ENCODE measurements at regions not wholly inside any gene's neighbourhood (a gene's known extent, or its start where the extent isn't known, plus 50 kb on each side); places are given as distances from the start of the nearest gene placed in this dataset.

DNA sequence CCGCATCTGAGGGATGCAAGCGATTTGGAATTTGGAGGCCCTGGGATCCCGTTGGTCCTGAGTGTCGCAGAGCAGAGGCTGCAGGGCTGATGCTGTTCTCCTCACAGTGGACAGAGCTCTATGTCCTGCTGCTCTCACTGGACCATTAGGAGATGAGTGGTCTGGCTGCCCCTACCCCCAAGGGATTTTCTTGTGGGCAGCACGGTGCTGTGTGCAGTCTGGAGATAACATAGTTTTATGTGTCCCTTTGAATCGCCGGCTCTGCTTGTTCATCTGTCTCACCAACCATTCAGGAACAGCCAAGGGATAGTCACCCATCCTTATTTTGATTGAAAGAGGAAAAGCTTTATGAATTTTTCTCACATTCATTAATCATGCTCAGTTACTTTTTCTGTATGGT lies 49.9 kb downstream of the CHRM3 start:
- Histone ChIP-seq H3K36me3 (ENCODE audit: control insufficient read depth, insufficient read depth, low read length) (no peaks in the 10 kb centered on the region), H3K27me3 (ENCODE audit: control insufficient read depth, insufficient read depth, low read length) (no peaks in the 10 kb centered on the region), H3K4me3 (ENCODE audit: low read depth, low read length) (no peak overlapping the region), H3K4me1 (ENCODE audit: control insufficient read depth, insufficient read depth, low read length) (no peaks in the 10 kb centered on the region), H3K27ac (ENCODE audit: low read depth, low read length) (no peak overlapping the region), H3K9me3 (ENCODE audit: control insufficient read depth, insufficient read depth, low read length) (no peaks in the 10 kb centered on the region)
- no peak for DNase-seq (ENCODE audit: low read depth in 4 of 6, low spot score in 6 of 6)
- 100% methylated on average over 5 of the region's 7 CpGs for WGBS (ENCODE audit: insufficient coverage)

DNA sequence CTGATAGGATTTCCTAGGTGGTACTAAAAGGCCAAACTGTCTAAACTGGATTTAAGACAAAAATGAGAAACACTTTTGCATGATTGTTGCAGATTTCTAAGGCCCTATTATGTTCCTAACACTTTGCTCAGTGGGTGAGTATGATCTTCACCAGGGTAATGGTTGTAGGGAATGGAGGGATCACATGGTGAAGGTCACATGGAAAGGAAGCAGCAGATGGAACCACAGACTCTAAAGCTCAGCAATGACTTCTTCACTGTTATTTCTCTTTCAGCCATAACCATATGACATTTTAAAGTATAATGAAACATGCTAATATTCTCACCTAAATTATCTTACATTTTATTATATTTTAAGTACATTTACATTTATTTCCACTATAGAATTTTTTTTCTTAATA lies 51.5 kb downstream of the CHRM3 start:
- Histone ChIP-seq H3K36me3 (ENCODE audit: control insufficient read depth, insufficient read depth, low read length) (no peaks in the 10 kb centered on the region), H3K9me3 (ENCODE audit: control insufficient read depth, insufficient read depth, low read length) (peaks cover 2% of the 10 kb centered on the region), H3K27me3 (ENCODE audit: control insufficient read depth, insufficient read depth, low read length) (no peaks in the 10 kb centered on the region), H3K4me1 (ENCODE audit: control insufficient read depth, insufficient read depth, low read length) (no peaks in the 10 kb centered on the region), H3K4me3 (ENCODE audit: low read depth, low read length) (no peak overlapping the region), H3K27ac (ENCODE audit: low read depth, low read length) (no peak overlapping the region)
- DNase-seq (ENCODE audit: low read depth in 4 of 6, low spot score in 6 of 6): no peak

DNA sequence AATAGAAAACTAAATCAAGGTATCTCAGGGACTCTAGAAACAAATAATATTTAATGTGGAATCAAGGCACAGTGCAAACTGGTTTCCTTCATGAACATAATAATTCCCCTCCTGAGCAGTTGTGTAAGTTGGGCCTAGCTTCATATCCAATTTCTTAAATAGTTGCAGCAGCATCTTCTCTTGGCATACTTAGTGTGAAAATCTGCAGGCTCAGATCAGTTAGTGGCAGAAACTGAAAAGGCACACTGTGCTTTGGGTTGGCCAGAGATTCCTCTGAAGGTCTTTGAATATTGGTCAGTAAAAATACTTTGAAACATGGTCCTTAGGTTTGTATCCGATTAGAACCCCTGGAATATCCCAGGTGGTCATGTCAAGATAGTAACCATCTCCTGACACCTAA lies 52.5 kb downstream of the CHRM3 start:
- DNase-seq (ENCODE audit: low read depth in 4 of 6, low spot score in 6 of 6): peak in 1 of 6 donors; percentile 30
- no peak overlapping the region for H3K4me3 ChIP-seq (ENCODE audit: low read depth, low read length)
- no peaks in the 10 kb centered on the region for H3K4me1 ChIP-seq (ENCODE audit: control insufficient read depth, insufficient read depth, low read length)
- H3K27ac ChIP-seq (ENCODE audit: low read depth, low read length): no peak overlapping the region
- no CpG with 5 or more reads among the region's 1 CpG for WGBS (ENCODE audit: insufficient coverage)
- H3K9me3 ChIP-seq (ENCODE audit: control insufficient read depth, insufficient read depth, low read length): peaks cover 2% of the 10 kb centered on the region
- no peaks in the 10 kb centered on the region for H3K36me3 ChIP-seq (ENCODE audit: control insufficient read depth, insufficient read depth, low read length)
- H3K27me3 ChIP-seq (ENCODE audit: control insufficient read depth, insufficient read depth, low read length): no peaks in the 10 kb centered on the region

DNA sequence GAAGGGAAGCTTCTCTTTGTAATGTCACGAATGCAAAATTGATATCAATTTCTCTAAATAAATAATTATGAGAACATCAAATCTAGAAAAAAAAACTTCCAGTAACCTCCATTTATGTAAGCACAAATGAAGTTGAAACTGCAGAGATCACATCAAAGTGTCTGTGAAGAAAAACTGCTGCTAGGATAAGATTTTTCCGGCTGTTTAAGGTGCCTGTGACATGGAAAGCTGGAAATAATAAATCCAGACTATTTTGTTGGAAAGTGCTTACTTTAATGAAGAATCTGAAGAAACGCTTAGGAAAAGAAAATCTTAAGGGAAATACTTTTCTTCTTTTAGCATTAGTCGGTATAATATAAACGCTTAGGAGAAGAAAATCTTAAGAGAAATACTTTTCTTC lies 57.0 kb downstream of the CHRM3 start:
- WGBS (ENCODE audit: insufficient coverage): 29% methylated on average over 1 of the region's 5 CpGs
- Histone ChIP-seq H3K4me3 (ENCODE audit: low read depth, low read length) (no peak overlapping the region), H3K27me3 (ENCODE audit: control insufficient read depth, insufficient read depth, low read length) (no peaks in the 10 kb centered on the region), H3K4me1 (ENCODE audit: control insufficient read depth, insufficient read depth, low read length) (no peaks in the 10 kb centered on the region), H3K9me3 (ENCODE audit: control insufficient read depth, insufficient read depth, low read length) (peaks cover 2% of the 10 kb centered on the region), H3K36me3 (ENCODE audit: control insufficient read depth, insufficient read depth, low read length) (no peaks in the 10 kb centered on the region), H3K27ac (ENCODE audit: low read depth, low read length) (no peak overlapping the region)
- no peak for DNase-seq (ENCODE audit: low read depth in 4 of 6, low spot score in 6 of 6)

DNA sequence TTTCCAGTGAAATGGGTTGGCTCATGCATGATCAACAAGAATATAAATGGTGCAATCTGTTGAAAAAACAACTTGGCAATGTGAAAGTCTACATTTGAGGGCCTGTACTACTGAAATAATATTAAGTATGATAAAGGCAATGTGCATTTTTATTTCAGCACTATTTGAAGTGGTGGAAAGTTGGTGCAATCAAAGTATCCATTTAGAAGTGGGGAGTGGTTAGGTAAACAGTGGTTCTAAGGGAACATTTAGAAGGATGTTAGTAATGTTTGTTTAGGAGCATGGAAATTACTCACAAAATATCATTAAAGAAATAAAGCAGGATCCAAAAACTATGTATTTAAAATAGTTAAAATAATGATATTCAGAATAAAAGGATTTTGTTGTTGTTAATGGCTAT lies 60.2 kb downstream of the CHRM3 start:
- H3K9me3 ChIP-seq (ENCODE audit: control insufficient read depth, insufficient read depth, low read length): no peaks in the 10 kb centered on the region
- no peaks in the 10 kb centered on the region for H3K4me1 ChIP-seq (ENCODE audit: control insufficient read depth, insufficient read depth, low read length)
- no peak overlapping the region for H3K27ac ChIP-seq (ENCODE audit: low read depth, low read length)
- no peaks in the 10 kb centered on the region for H3K27me3 ChIP-seq (ENCODE audit: control insufficient read depth, insufficient read depth, low read length)
- no peak for DNase-seq (ENCODE audit: low read depth in 4 of 6, low spot score in 6 of 6)
- no peaks in the 10 kb centered on the region for H3K36me3 ChIP-seq (ENCODE audit: control insufficient read depth, insufficient read depth, low read length)
- H3K4me3 ChIP-seq (ENCODE audit: low read depth, low read length): no peak overlapping the region

DNA sequence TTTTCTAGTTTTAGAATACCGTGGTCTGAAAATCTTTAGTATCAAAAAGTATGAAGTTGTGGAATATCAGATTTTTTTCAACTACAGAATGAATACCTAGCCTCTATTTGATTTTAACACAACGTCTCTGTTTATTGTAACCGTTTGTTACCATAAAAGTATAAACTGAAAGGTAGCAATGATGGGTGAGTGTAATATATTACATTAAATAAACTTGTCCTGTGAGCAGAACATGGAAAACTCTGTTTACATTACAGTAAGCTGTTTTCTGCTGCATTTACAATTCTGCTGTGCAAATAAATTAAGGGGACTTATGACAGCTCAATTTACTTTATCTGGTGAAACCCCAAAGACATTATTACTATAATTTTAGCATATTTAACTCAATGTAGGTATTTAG lies 62.5 kb downstream of the CHRM3 start:
- H3K4me3 ChIP-seq (ENCODE audit: low read depth, low read length): no peak overlapping the region
- no CpG with 5 or more reads among the region's 3 CpGs for WGBS (ENCODE audit: insufficient coverage)
- DNase-seq (ENCODE audit: low read depth in 4 of 6, low spot score in 6 of 6): no peak
- H3K36me3 ChIP-seq (ENCODE audit: control insufficient read depth, insufficient read depth, low read length): no peaks in the 10 kb centered on the region
- no peaks in the 10 kb centered on the region for H3K9me3 ChIP-seq (ENCODE audit: control insufficient read depth, insufficient read depth, low read length)
- no peak overlapping the region for H3K27ac ChIP-seq (ENCODE audit: low read depth, low read length)
- H3K4me1 ChIP-seq (ENCODE audit: control insufficient read depth, insufficient read depth, low read length): no peaks in the 10 kb centered on the region
- no peaks in the 10 kb centered on the region for H3K27me3 ChIP-seq (ENCODE audit: control insufficient read depth, insufficient read depth, low read length)

DNA sequence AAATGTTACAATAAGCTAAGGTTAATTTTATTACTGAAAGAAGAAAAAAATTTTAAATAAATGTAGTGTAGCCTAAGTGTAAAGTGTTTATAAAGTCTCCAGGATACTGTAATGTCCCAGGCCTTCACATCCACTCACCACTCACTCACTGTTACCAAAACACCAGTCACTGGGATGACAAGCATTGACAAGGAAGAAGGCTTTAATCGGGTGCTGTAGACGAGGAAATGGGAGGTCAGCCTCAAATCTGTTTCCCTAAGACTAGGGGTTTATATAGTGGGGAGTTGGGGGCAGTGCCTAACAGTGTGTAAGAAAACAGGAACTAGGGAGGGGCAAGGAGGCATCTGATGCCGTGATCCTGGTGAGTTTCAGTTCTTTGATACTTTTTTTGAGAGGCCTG lies 69.4 kb downstream of the CHRM3 start:
- no peaks in the 10 kb centered on the region for H3K9me3 ChIP-seq (ENCODE audit: control insufficient read depth, insufficient read depth, low read length)
- H3K27me3 ChIP-seq (ENCODE audit: control insufficient read depth, insufficient read depth, low read length): no peaks in the 10 kb centered on the region
- no peaks in the 10 kb centered on the region for H3K4me1 ChIP-seq (ENCODE audit: control insufficient read depth, insufficient read depth, low read length)
- H3K4me3 ChIP-seq (ENCODE audit: low read depth, low read length): no peak overlapping the region
- H3K36me3 ChIP-seq (ENCODE audit: control insufficient read depth, insufficient read depth, low read length): no peaks in the 10 kb centered on the region
- 96% methylated on average over 2 of the region's 3 CpGs for WGBS (ENCODE audit: insufficient coverage)
- no peak overlapping the region for H3K27ac ChIP-seq (ENCODE audit: low read depth, low read length)
- DNase-seq (ENCODE audit: low read depth in 4 of 6, low spot score in 6 of 6): no peak

DNA sequence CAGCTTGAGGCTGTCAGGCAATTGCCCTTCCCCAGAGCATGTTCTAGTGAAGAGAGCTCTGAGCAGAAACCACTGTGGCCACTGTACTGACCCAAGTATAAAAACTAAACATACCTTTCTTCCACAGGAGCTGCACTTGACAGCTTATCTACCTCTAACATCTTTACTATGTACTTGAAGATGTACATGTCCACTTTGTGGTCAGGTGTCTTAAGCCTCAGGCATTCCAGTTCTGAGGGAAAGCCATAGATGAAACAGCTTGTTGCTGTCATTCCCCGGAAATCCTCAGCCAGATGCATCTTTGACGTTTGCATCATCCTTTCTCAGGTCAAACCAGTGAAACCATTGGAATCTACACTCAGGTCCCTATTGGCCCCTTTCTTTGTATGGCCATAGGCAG lies 70.4 kb downstream of the CHRM3 start:
- no peaks in the 10 kb centered on the region for H3K4me1 ChIP-seq (ENCODE audit: control insufficient read depth, insufficient read depth, low read length)
- WGBS (ENCODE audit: insufficient coverage): 93% methylated on average over 2 of the region's 2 CpGs
- no peaks in the 10 kb centered on the region for H3K36me3 ChIP-seq (ENCODE audit: control insufficient read depth, insufficient read depth, low read length)
- no peaks in the 10 kb centered on the region for H3K27me3 ChIP-seq (ENCODE audit: control insufficient read depth, insufficient read depth, low read length)
- H3K27ac ChIP-seq (ENCODE audit: low read depth, low read length): no peak overlapping the region
- no peaks in the 10 kb centered on the region for H3K9me3 ChIP-seq (ENCODE audit: control insufficient read depth, insufficient read depth, low read length)
- no peak overlapping the region for H3K4me3 ChIP-seq (ENCODE audit: low read depth, low read length)
- no peak for DNase-seq (ENCODE audit: low read depth in 4 of 6, low spot score in 6 of 6)

DNA sequence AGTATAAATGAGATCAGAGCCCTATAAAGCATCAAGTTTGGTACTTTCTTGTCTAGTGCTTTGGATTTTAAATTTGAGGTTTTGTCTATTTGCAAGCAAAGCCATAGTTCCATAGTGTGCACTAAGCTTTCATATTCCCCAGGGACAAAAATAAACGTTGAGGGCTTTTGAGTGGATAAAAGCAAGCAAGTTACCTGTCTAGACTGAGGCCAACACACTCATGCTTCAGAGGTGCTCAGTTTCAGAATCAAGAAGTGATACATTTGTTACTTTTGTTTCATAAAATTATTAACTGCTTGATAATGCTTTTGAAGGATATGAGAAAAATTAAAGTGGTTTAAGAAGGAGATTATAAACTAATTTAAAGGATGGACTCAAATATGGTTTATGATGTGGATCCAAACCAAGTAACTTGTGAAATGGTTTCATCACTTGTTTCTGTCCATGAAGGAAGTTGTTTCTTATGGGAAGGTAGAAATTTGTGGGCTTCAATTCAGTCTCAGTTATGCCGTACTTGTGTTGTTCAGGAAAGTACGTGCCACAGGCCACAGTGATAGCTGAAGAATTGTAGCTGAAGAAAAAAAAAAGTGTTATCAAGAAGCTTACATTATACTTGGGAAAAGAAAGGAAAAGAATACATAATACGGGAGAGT lies 71.2 kb downstream of the CHRM3 start:
- H3K27me3 ChIP-seq (ENCODE audit: control insufficient read depth, insufficient read depth, low read length): no peaks in the 10 kb centered on the region
- no peaks in the 10 kb centered on the region for H3K4me1 ChIP-seq (ENCODE audit: control insufficient read depth, insufficient read depth, low read length)
- H3K27ac ChIP-seq (ENCODE audit: low read depth, low read length): no peak overlapping the region
- no peaks in the 10 kb centered on the region for H3K36me3 ChIP-seq (ENCODE audit: control insufficient read depth, insufficient read depth, low read length)
- DNase-seq (ENCODE audit: low read depth in 4 of 6, low spot score in 6 of 6): no peak
- 74% methylated on average over 3 of the region's 4 CpGs for WGBS (ENCODE audit: insufficient coverage)
- no peaks in the 10 kb centered on the region for H3K9me3 ChIP-seq (ENCODE audit: control insufficient read depth, insufficient read depth, low read length)
- H3K4me3 ChIP-seq (ENCODE audit: low read depth, low read length): no peak overlapping the region

DNA sequence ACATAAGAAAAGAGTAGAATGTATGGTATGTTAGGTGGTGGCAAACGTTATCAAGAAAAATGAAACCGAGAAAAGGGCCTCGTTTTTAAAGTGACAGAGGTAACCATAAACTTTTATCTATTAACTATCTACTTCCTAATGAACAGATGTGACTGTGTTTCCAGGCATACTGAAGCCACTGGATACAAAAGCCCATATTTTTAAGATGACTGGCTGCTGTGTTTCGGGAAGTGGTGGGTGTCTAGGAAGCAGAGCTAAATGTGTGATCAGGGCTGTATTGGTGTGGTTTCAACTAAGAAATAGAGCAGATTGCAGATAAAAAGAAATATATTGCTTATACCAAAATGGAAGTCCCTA lies 71.8 kb downstream of the CHRM3 start:
- Histone ChIP-seq H3K36me3 (ENCODE audit: control insufficient read depth, insufficient read depth, low read length) (no peaks in the 10 kb centered on the region), H3K27me3 (ENCODE audit: control insufficient read depth, insufficient read depth, low read length) (no peaks in the 10 kb centered on the region), H3K4me3 (ENCODE audit: low read depth, low read length) (no peak overlapping the region), H3K4me1 (ENCODE audit: control insufficient read depth, insufficient read depth, low read length) (no peaks in the 10 kb centered on the region), H3K27ac (ENCODE audit: low read depth, low read length) (no peak overlapping the region), H3K9me3 (ENCODE audit: control insufficient read depth, insufficient read depth, low read length) (no peaks in the 10 kb centered on the region)
- 100% methylated on average over 1 of the region's 4 CpGs for WGBS (ENCODE audit: insufficient coverage)
- peak in 1 of 6 donors; percentile 3 for DNase-seq (ENCODE audit: low read depth in 4 of 6, low spot score in 6 of 6)
